Kidney (tissue), 13 donors: ENCODE measurements at regions not wholly inside any gene's neighbourhood (a gene's known extent, or its start where the extent isn't known, plus 50 kb on each side); places are given as distances from the start of the nearest gene placed in this dataset. TPM values are rescaled to one million over a fixed set of nuclear protein-coding genes. Genes with fewer than 3 reads are reported as not detected.

Experiments
- DNase-seq, 5 donors: peaks; one replicate each; pipeline ENCODE4 v3.0.0-alpha.2; 2013 to 2020
- FAIRE-seq: peaks from 2 replicates; lab custom pipeline; 2012; peaks lifted over from hg19 to GRCh38; lab: Jason Lieb, UNC
- H3K27ac ChIP-seq, 2 donors: one replicate each; pipeline ENCODE4 v1.7.0; 2013; ENCODE audit warnings: low read depth in 2 of 2, low read length in 2 of 2, inconsistent platforms in 1 of 2
- H3K27me3 ChIP-seq: one replicate; pipeline ENCODE4 v1.7.1; 2013; ENCODE audit warnings: low read length, inconsistent platforms; ENCODE audit not compliant: control insufficient read depth, insufficient read depth
- H3K36me3 ChIP-seq, 3 donors: one replicate each; pipeline versions ENCODE4 v1.7.0 to v1.7.1; 2013; ENCODE audit warnings: low read length in 3 of 3, control low read depth in 1 of 3, inconsistent platforms in 1 of 3; ENCODE audit not compliant: insufficient read depth in 3 of 3, control insufficient read depth in 2 of 3
- H3K4me1 ChIP-seq, 3 donors: one replicate each; pipeline versions ENCODE4 v1.7.0 to v1.7.1; 2013; ENCODE audit warnings: low read length in 3 of 3, inconsistent platforms in 1 of 3, low read depth in 1 of 3; ENCODE audit not compliant: control insufficient read depth in 2 of 3, insufficient read depth in 2 of 3
- H3K4me3 ChIP-seq, 3 donors: one replicate each; pipeline versions ENCODE4 v1.7.0 to v1.8.1; 2013; ENCODE audit warnings: low read length in 3 of 3, control low read depth in 1 of 3, inconsistent platforms in 1 of 3
- H3K9ac ChIP-seq, 3 donors: one replicate each; pipeline versions ENCODE4 v1.7.0 to v1.7.1; 2013; ENCODE audit warnings: low read length in 3 of 3, control low read depth in 1 of 3, inconsistent platforms in 1 of 3
- H3K9me3 ChIP-seq, 3 donors: one replicate each; pipeline versions ENCODE4 v1.7.0 to v1.7.1; 2013; ENCODE audit warnings: low read length in 3 of 3, control low read depth in 1 of 3, inconsistent platforms in 1 of 3; ENCODE audit not compliant: control insufficient read depth in 2 of 3, insufficient read depth in 1 of 3
- intact Hi-C: fragments of 100-400 bp; cut with DNase I; formaldehyde crosslinking; loops from one replicate; pipeline ENCODE4 v1.11.1; 2022
- microRNA-seq: library from miRNA; unstranded; fragments of <30 nt; microRNA quantifications from one replicate; pipeline ENCODE4 v1.2.0, GENCODE V29; 2020
- TF ChIP-seq, protein P1 (sequence below): IDR thresholded peaks from 3 replicates; pipeline ENCODE4 v1.5.1; 2012; ENCODE audit warnings: mild to moderate bottlenecking, moderate library complexity, borderline replicate concordance; ENCODE audit not compliant: insufficient read depth; ENCODE audit errors: extremely low read depth
- donor health status: control.
- donor health status: control.
- donor health status: control.
- donor health status: control.
- donor health status: control.
- donor health status: DM: yes; HTN: yes; CAD: no.
- donor health status: Normal renal cell carcinoma (clear cell type).

GRCh38 chr2:64404002-64404731, 49.8 kb upstream of the LGALSL start:
- TF ChIP-seq, protein P1, sequence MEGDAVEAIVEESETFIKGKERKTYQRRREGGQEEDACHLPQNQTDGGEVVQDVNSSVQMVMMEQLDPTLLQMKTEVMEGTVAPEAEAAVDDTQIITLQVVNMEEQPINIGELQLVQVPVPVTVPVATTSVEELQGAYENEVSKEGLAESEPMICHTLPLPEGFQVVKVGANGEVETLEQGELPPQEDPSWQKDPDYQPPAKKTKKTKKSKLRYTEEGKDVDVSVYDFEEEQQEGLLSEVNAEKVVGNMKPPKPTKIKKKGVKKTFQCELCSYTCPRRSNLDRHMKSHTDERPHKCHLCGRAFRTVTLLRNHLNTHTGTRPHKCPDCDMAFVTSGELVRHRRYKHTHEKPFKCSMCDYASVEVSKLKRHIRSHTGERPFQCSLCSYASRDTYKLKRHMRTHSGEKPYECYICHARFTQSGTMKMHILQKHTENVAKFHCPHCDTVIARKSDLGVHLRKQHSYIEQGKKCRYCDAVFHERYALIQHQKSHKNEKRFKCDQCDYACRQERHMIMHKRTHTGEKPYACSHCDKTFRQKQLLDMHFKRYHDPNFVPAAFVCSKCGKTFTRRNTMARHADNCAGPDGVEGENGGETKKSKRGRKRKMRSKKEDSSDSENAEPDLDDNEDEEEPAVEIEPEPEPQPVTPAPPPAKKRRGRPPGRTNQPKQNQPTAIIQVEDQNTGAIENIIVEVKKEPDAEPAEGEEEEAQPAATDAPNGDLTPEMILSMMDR, result no peak
- Histone ChIP-seq H3K27me3 (no peaks in the 10 kb centered on the region), H3K9ac (peak overlapping the region in 1 of 3 donors; percentile 12), H3K4me1 (peaks cover 0 to 45% (median 31%) of the 10 kb centered on the region in 3 donors), H3K4me3 (peak overlapping the region in 1 of 3 donors; percentile 33), H3K9me3 (no peaks in the 10 kb centered on the region), H3K27ac (peak overlapping the region; percentile 56 to 74), H3K36me3 (no peaks in the 10 kb centered on the region)
- FAIRE-seq (no peak), DNase-seq (peak; percentile 82 to 96 (median 86))
- intact Hi-C loops, result no loop called here

Small RNA genes in the stretch of these regions (microRNA-seq; reads per million reads assigned to microRNA genes)
- gene MIR4433A (not detected), gene MIR4433B (not detected)
